Right atrium auricular region (tissue), 2 donors: ENCODE measurements at regions not wholly inside any gene's neighbourhood (a gene's known extent, or its start where the extent isn't known, plus 50 kb on each side); places are given as distances from the start of the nearest gene placed in this dataset.

Source experiments
- DNase-seq: peaks from one replicate; pipeline ENCODE4 v3.0.0-alpha.2; 2019; ENCODE audit warnings: low spot score
- H3K27ac ChIP-seq, 2 donors: fragments of 200-600 bp; sonication (generic); 1 replicate in 1 of 2; 2 replicates in 1 of 2; pipeline ENCODE4 v1.5.1; 2016 to 2019
- H3K27me3 ChIP-seq, 2 donors: fragments of 200-600 bp; sonication (generic); one replicate each; pipeline versions ENCODE4 v1.5.1 to v1.6.0; 2017 to 2019
- H3K36me3 ChIP-seq: fragments of 200-600 bp; sonication (generic); one replicate; pipeline ENCODE4 v1.5.1; 2016
- H3K4me1 ChIP-seq, 2 donors: fragments of 200-600 bp; sonication (generic); one replicate each; pipeline versions ENCODE4 v1.5.1 to v1.6.0; 2017 to 2019
- H3K4me3 ChIP-seq, 2 donors: fragments of 200-600 bp; sonication (generic); 1 replicate in 1 of 2; 2 replicates in 1 of 2; pipeline ENCODE4 v1.5.1; 2017 to 2019; ENCODE audit warnings: mild to moderate bottlenecking in 1 of 2, moderate library complexity in 1 of 2
- H3K9me3 ChIP-seq, 2 donors: fragments of 200-600 bp; sonication (generic); one replicate each; pipeline ENCODE4 v1.5.1; 2019
- CTCF ChIP-seq, 2 donors: fragments of 200-600 bp; sonication (generic); IDR thresholded peaks; one replicate each; pipeline ENCODE4 v1.5.1; 2019; ENCODE audit warnings: antibody characterized with exemption in 2 of 2

- Histone ChIP-seq H3K36me3 (no peaks in the 10 kb centered on the region), H3K27me3 (no peaks in the 10 kb centered on the region), H3K9me3 (no peaks in the 10 kb centered on the region), H3K27ac (no peak overlapping the region), H3K4me3 (no peak overlapping the region), H3K4me1 (no peaks in the 10 kb centered on the region)
- DNase-seq: no peak
- no peak for TF ChIP-seq CTCF (IDR thresholded peaks at IDR 0.05)
These were observed 687.0 kb downstream of the CETN3 start for GRCh38 chr5:89722538-89722937.

- H3K4me1 ChIP-seq: no peaks in the 10 kb centered on the region
- DNase-seq: no peak
- H3K9me3 ChIP-seq: no peaks in the 10 kb centered on the region
- H3K27ac ChIP-seq: no peak overlapping the region
- no peaks in the 10 kb centered on the region for H3K27me3 ChIP-seq
- no peaks in the 10 kb centered on the region for H3K36me3 ChIP-seq
- no peak for TF ChIP-seq CTCF (IDR thresholded peaks at IDR 0.05)
- no peak overlapping the region for H3K4me3 ChIP-seq
These were observed 687.6 kb downstream of the CETN3 start for GRCh38 chr5:89721931-89722330.

- no peaks in the 10 kb centered on the region for H3K4me1 ChIP-seq
- no peaks in the 10 kb centered on the region for H3K27me3 ChIP-seq
- H3K4me3 ChIP-seq: no peak overlapping the region
- H3K9me3 ChIP-seq: no peaks in the 10 kb centered on the region
- no peak for DNase-seq
- H3K27ac ChIP-seq: no peak overlapping the region
- no peaks in the 10 kb centered on the region for H3K36me3 ChIP-seq
- no peak for TF ChIP-seq CTCF (IDR thresholded peaks at IDR 0.05)
These were observed 688.2 kb downstream of the CETN3 start for GRCh38 chr5:89721353-89721752.

GRCh38 chr5:89712134-89712700 is 697.3 kb downstream of the CETN3 start:
- no peak for TF ChIP-seq CTCF (IDR thresholded peaks at IDR 0.05)

GRCh38 chr5:89711526-89711925 is 698.0 kb downstream of the CETN3 start:
- no peaks in the 10 kb centered on the region for H3K9me3 ChIP-seq
- H3K36me3 ChIP-seq: no peaks in the 10 kb centered on the region
- no peak for DNase-seq
- no peaks in the 10 kb centered on the region for H3K27me3 ChIP-seq
- TF ChIP-seq CTCF (IDR thresholded peaks at IDR 0.05): no peak
- no peak overlapping the region for H3K4me3 ChIP-seq
- H3K27ac ChIP-seq: no peak overlapping the region
- H3K4me1 ChIP-seq: no peaks in the 10 kb centered on the region

More at GRCh38 chr5:89712134-89712700, 697.3 kb downstream of the CETN3 start:
- no peaks in the 10 kb centered on the region for H3K27me3 ChIP-seq
- DNase-seq: no peak
- H3K4me3 ChIP-seq: no peak overlapping the region
- H3K4me1 ChIP-seq: no peaks in the 10 kb centered on the region
- H3K36me3 ChIP-seq: no peaks in the 10 kb centered on the region
- no peaks in the 10 kb centered on the region for H3K9me3 ChIP-seq
- no peak overlapping the region for H3K27ac ChIP-seq

- TF ChIP-seq CTCF (IDR thresholded peaks at IDR 0.05): no peak
These were observed 699.5 kb downstream of the CETN3 start for GRCh38 chr5:89710006-89710405.

More at GRCh38 chr5:89710006-89710405, 699.5 kb downstream of the CETN3 start:
- H3K27ac ChIP-seq: no peak overlapping the region
- H3K4me1 ChIP-seq: no peaks in the 10 kb centered on the region
- no peaks in the 10 kb centered on the region for H3K36me3 ChIP-seq
- H3K9me3 ChIP-seq: no peaks in the 10 kb centered on the region
- H3K4me3 ChIP-seq: no peak overlapping the region
- H3K27me3 ChIP-seq: no peaks in the 10 kb centered on the region
- DNase-seq: no peak
